ENCODE measurements at regions not wholly inside any gene's neighbourhood (a gene's known extent, or its start where the extent isn't known, plus 50 kb on each side); places are given as distances from the start of the nearest gene placed in this dataset.
"Not testable (repeated sequence)": the region's sequence is repeated elsewhere in the genome, so short reads cannot be mapped to it uniquely, and the experiment has no call there.

- DNase-seq (ENCODE audit: extremely low read depth in 1 of 11, low read depth in 9 of 11, low spot score in 4 of 11) = not testable (repeated sequence)
These were observed 210.3 kb downstream of the TRIML1 start for GRCh38 chr4:188349569-188349968.

DNA sequence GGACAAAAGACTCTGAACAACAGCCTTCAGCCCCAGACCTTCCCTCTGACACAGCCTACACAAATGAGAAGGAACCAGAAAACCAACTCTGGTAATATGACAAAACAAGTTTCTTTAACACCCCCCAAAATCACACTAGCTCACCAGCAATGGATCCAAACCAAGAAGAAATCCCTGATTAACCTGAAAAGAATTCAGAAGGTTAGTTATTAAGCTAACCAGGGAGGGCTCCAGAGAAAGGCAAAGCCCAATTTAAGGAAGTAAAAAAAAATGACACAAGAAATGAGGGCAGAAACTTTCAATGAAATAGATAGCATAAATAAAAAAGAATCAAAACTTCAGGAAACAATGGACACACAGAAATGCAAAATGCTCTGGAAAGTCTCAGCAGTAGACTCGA is 224.0 kb downstream of the TRIML1 start:
- DNase-seq (ENCODE audit: extremely low read depth in 1 of 11, low read depth in 9 of 11, low spot score in 4 of 11) = no peak

DNA sequence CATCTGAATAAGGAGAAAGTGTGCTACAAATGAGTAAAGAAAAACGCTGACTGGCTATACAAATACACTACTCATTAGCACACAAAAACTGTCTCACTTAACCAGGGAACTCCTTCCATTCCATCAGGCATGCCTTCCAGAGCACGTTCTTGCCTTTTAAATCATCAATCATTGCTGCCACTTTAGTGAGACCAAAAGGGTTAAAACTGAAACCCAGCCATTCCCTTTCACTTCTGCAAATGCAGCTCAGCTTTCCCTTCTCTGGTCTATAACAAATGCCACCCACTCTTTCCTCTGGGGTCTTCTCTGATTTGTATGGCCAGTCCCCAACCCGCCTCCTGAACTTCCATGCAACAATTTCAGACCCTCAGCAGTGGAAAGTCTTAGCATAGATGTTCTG is 231.5 kb downstream of the TRIML1 start:
- DNase-seq (ENCODE audit: extremely low read depth in 1 of 11, low read depth in 9 of 11, low spot score in 4 of 11) = no peak

- no peak for DNase-seq (ENCODE audit: extremely low read depth in 1 of 11, low read depth in 9 of 11, low spot score in 4 of 11)
These were observed 232.8 kb downstream of the TRIML1 start for GRCh38 chr4:188372058-188372457.

- peak in 6 of 11 donors; percentile 11 to 51 (median 29) for DNase-seq (ENCODE audit: extremely low read depth in 1 of 11, low read depth in 9 of 11, low spot score in 4 of 11)
These were observed 233.6 kb downstream of the TRIML1 start for GRCh38 chr4:188372829-188373228.

- no peak for DNase-seq (ENCODE audit: extremely low read depth in 1 of 11, low read depth in 9 of 11, low spot score in 4 of 11)
These were observed 235.6 kb downstream of the TRIML1 start for GRCh38 chr4:188374871-188375270.

DNA sequence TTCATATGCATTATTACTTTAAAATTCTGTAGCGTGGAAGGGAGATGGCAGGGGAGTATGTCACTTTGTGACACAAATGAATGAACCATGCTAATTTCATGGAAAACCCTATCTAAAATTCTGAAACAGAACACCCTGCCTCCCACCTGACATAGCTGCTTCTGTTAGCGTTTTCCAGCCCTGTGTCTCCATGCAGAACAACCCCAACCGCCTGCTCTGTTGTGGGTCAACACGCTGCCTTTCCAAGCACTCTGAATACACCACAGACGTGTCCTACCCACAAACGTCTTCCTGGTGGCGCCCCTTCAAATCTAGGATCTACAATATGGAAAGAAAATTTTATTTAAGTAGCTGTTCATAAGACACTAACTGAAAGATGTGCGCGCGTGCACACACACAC is 238.6 kb downstream of the TRIML1 start:
- DNase-seq (ENCODE audit: extremely low read depth in 1 of 11, low read depth in 9 of 11, low spot score in 4 of 11) = no peak

DNA sequence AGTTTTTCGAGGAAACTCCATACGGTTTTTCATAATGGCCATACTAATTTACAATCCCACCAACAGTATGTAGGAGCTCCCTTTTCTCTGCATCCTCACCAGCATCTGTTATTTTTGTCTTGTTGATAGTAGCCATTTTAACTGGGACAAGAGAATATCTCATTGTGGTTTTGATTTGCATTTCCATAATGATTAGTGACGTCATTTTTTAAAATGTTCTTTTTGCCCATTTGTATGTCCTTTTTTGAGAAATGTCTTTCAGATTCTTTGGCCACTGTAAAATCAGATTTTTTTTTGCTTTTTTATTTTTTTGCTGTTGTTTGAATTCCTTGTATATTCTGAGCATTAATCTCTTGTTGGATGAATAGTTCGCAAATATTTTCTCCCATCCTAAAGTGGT is 243.9 kb downstream of the TRIML1 start:
- DNase-seq (ENCODE audit: extremely low read depth in 1 of 11, low read depth in 9 of 11, low spot score in 4 of 11) = no peak

GRCh38 chr4:188387179-188387791 is 248.0 kb downstream of the TRIML1 start:
- DNase-seq (ENCODE audit: extremely low read depth in 1 of 11, low read depth in 9 of 11, low spot score in 4 of 11) = peak in 1 of 11 donors; percentile 27

- DNase-seq (ENCODE audit: extremely low read depth in 1 of 11, low read depth in 9 of 11, low spot score in 4 of 11) = not testable (repeated sequence)
These were observed 252.1 kb downstream of the TRIML1 start for GRCh38 chr4:188391349-188391748.

- DNase-seq (ENCODE audit: extremely low read depth in 1 of 11, low read depth in 9 of 11, low spot score in 4 of 11) = no peak
These were observed 256.8 kb downstream of the TRIML1 start for GRCh38 chr4:188396037-188396436.

- no peak for DNase-seq (ENCODE audit: extremely low read depth in 1 of 11, low read depth in 9 of 11, low spot score in 4 of 11)
These were observed 260.6 kb downstream of the TRIML1 start for GRCh38 chr4:188399834-188400233.

- DNase-seq (ENCODE audit: extremely low read depth in 1 of 11, low read depth in 9 of 11, low spot score in 4 of 11) = no peak
These were observed 261.2 kb downstream of the TRIML1 start for GRCh38 chr4:188400451-188400850.

DNA sequence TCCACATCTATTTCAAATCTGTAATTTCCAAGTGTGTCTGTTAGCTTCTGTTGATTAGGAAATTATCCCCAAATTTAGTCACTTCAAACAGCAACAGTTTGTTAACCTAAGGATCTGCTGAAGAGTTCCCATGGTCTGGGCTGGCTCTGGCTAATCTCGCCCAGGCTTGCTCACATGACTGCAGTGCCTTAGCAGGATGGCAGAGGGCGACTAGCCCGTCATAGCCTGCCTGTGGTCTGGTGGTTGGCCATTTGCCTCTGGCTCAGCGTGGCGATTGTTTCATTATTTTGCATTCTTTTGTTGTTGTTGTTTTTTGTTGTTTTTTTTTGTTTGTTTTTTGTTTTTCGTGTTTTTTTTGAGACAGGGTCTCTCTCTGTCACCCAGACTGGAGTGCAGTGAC is 264.0 kb downstream of the TRIML1 start:
- DNase-seq (ENCODE audit: extremely low read depth in 1 of 11, low read depth in 9 of 11, low spot score in 4 of 11) = no peak

GRCh38 chr4:188405071-188405835 is 266.0 kb downstream of the TRIML1 start:
- not testable (repeated sequence) for DNase-seq (ENCODE audit: extremely low read depth in 1 of 11, low read depth in 9 of 11, low spot score in 4 of 11)

DNA sequence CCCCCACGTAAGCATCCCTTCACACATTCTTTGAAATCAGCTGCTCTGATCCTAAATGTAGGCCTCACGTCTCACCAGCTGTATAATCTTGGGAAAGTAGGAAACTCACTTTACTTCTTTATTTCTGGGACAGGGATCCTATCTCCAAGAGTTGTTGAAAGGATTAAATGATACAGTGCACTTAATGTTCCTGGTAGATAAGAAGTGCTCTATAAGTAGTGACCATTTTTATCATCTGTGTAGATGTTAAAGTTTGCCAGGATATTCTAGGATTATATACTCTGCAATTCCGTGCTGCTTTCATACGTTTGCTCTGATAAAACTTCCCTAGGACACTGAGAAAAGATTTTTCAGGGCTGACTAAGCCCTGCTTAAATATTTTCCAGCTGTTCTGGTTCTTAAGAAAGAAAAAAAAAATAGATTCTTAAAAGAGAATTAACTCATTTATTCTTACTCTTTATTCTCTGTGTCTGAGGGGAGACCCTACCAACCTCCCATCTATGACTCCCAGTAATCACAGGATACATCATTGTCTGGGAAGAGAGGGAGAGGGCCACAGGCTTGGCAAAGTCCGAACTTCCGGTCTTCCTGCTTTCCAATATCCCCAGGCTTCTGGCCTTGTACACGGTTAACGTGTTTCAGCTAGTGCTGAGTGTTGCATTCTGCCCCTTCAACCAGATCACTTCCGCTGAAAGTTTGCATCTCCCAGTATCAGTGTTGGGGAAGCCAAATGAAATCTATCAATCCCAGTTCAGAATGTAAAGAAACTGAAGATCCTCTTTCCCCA is 269.2 kb downstream of the TRIML1 start:
- DNase-seq (ENCODE audit: extremely low read depth in 1 of 11, low read depth in 9 of 11, low spot score in 4 of 11) = no peak

- no peak for DNase-seq (ENCODE audit: extremely low read depth in 1 of 11, low read depth in 9 of 11, low spot score in 4 of 11)
These were observed 270.6 kb downstream of the TRIML1 start for GRCh38 chr4:188409851-188410250.

DNA sequence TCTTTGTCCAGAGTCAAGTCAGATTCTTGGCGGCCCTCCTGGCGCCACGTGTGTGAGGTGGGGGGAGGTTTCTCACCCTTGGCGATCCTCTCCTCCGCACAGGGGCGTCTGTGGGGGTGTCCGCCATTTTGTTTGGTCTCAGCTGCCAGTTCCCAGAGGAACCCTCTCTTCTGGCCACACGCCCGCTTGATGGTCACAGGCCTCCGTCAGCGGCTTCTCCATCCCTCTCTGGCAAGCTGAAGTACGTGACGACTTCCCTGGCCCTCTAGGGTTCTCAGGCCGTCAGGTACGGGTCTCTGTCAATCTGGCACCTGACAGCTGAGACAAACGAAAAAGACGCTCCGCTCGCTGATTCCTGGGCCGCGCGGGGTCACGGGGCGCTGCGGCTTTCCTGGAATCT is 272.6 kb downstream of the TRIML1 start:
- no peak for DNase-seq (ENCODE audit: extremely low read depth in 1 of 11, low read depth in 9 of 11, low spot score in 4 of 11)

GRCh38 chr4:188412499-188412898 is 273.3 kb downstream of the TRIML1 start:
- no peak for DNase-seq (ENCODE audit: extremely low read depth in 1 of 11, low read depth in 9 of 11, low spot score in 4 of 11)

DNA sequence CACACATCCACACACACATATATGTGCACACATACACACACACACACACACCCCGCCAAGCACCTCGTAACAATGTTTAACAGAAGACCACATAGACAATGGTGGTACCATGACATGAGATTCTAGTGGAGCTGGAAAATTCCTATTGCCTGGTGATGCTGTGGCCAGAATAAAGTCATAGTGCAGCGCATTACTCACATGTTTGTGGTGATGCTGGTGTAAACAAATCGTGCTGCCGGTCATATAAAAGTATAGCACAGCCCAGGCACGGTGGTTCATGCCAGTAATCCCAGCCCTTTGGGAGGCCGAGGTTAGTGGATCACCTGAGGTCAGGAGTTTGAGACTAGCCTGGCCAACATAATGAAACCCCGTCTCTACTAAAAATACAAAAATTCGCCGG is 275.2 kb downstream of the TRIML1 start:
- DNase-seq (ENCODE audit: extremely low read depth in 1 of 11, low read depth in 9 of 11, low spot score in 4 of 11) = no peak
